ENCODE measurements at regions not wholly inside any gene's neighbourhood (a gene's known extent, or its start where the extent isn't known, plus 50 kb on each side); places are given as distances from the start of the nearest gene placed in this dataset.

DNA sequence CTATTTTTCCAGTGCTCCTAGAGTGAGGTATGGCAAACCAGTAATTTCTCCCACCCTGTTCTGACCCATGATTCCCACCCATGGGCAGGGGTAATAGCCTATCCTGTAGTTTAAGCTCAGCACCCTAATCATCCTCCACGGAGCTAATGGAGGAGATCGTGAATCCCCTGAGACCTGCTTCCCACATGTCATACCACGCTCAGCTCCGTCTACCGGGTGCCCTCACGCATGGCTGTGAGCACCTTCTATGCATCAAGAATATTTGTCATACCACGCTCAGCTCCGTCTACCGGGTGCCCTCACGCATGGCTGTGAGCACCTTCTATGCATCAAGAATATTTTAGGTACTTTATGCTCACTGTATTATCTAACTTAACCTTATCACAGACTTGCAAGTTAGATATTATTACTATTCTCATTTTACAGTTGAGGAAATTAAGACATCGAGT, 104.7 kb upstream of the PFN2 start:
- CTCF ChIA-PET (ENCODE audit: partially characterized antibody) = interaction anchor here (0.7 to 1.7 kb wide), 4 partner anchors 31 to 648 kb away, joined by 3 read pairs; no protein-coding TSS in a partner anchor
- TF ChIP-seq EP300 (IDR thresholded peaks at IDR 0.05; ENCODE audit: borderline replicate concordance in 1 of 2, low read depth in 2 of 2, low read length in 2 of 2) = no peak
- no peak for TF ChIP-seq HDAC2 (IDR thresholded peaks at IDR 0.05; ENCODE audit: borderline replicate concordance in 1 of 2, low read depth in 2 of 2, low read length in 2 of 2)
- no peak for TF ChIP-seq EGR1 (IDR thresholded peaks at IDR 0.05; ENCODE audit: borderline replicate concordance, low read depth, low read length)
- no peak for TF ChIP-seq SP2 (IDR thresholded peaks at IDR 0.05; ENCODE audit: low read length)
- no peak for TF ChIP-seq NRF1 (IDR thresholded peaks at IDR 0.05; ENCODE audit: low read depth, low read length)
- no peak for TF ChIP-seq SRF (IDR thresholded peaks at IDR 0.05; ENCODE audit: low read depth, low read length)
- no peak for TF ChIP-seq SIN3A (conservative IDR thresholded peaks at IDR 0.05 in 1 of 2, IDR thresholded peaks at IDR 0.05 in 1 of 2; ENCODE audit: low read depth in 1 of 2, low read length in 2 of 2)
- no peak for TF ChIP-seq PHF8 (conservative IDR thresholded peaks at IDR 0.05; ENCODE audit: low read depth, low read length)
- no peak for TF ChIP-seq RNF2 (IDR thresholded peaks at IDR 0.05; ENCODE audit: borderline replicate concordance, low read depth, low read length, missing control alignments, poor library complexity, severe bottlenecking)
- TF ChIP-seq, protein P1, sequence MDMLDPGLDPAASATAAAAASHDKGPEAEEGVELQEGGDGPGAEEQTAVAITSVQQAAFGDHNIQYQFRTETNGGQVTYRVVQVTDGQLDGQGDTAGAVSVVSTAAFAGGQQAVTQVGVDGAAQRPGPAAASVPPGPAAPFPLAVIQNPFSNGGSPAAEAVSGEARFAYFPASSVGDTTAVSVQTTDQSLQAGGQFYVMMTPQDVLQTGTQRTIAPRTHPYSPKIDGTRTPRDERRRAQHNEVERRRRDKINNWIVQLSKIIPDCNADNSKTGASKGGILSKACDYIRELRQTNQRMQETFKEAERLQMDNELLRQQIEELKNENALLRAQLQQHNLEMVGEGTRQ (IDR thresholded peaks at IDR 0.05; ENCODE audit: low read length) = no peak
- TF ChIP-seq FOSL1 (IDR thresholded peaks at IDR 0.05; ENCODE audit: insufficient read depth, low read depth, low read length) = no peak
- TF ChIP-seq CBX8 (IDR thresholded peaks at IDR 0.05; ENCODE audit: borderline replicate concordance, low read depth, low read length) = no peak

More for the DNA sequence above, 104.7 kb upstream of the PFN2 start:
- no peaks in the 10 kb centered on the region for H3K27me3 ChIP-seq (replicated peaks in 1 of 4; ENCODE audit: control insufficient read depth in 3 of 4, extremely low read depth in 1 of 4, insufficient read depth in 3 of 4, low read length in 3 of 4)
- H3K36me3 ChIP-seq (ENCODE audit: control insufficient read depth in 2 of 4, insufficient read depth in 4 of 4, low read length in 3 of 4) = no peaks in the 10 kb centered on the region
- no peak overlapping the region for H3K9ac ChIP-seq (replicated peaks in 1 of 4; ENCODE audit: extremely low read depth in 1 of 4, low read depth in 3 of 4, low read length in 3 of 4)
- H2BK5ac ChIP-seq (ENCODE audit: low read depth, low read length) = no peak overlapping the region
- FAIRE-seq = no peak
- no peak overlapping the region for H3K56ac ChIP-seq (replicated peaks; ENCODE audit: insufficient read length, low read depth, low read length)
- H3K23me2 ChIP-seq (ENCODE audit: low read depth, low read length) = no peaks in the 10 kb centered on the region; the same call in 1 of the 2 replicates
- H3K27ac ChIP-seq (ENCODE audit: low read depth, low read length) = no peak overlapping the region
- no peak overlapping the region for H3K4ac ChIP-seq (replicated peaks; ENCODE audit: insufficient read length, low read depth, low read length)
- peaks cover 3 to 7% of the 10 kb centered on the region in 2 experiments; a peak in 1 of 4 replicates for H3K9me3 ChIP-seq (ENCODE audit: insufficient read depth in 2 of 2, low read depth in 1 of 2, low read length in 1 of 2)
- no peak overlapping the region for H3K4me3 ChIP-seq (ENCODE audit: extremely low read depth in 1 of 4, insufficient read depth in 2 of 4, low read depth in 3 of 4, low read length in 4 of 4)
- no peak for DNase-seq (ENCODE audit: low read depth in 1 of 2, low spot score in 2 of 2)
- no peak overlapping the region for H3K4me2 ChIP-seq (ENCODE audit: insufficient read depth in 1 of 2, low read depth in 2 of 2, low read length in 2 of 2)
- H4K91ac ChIP-seq (replicated peaks; ENCODE audit: insufficient read length, low read length) = no peak overlapping the region
- no peak overlapping the region for H2BK120ac ChIP-seq (replicated peaks; ENCODE audit: low read depth, low read length)
- no peak overlapping the region for H3K14ac ChIP-seq (ENCODE audit: insufficient read length)
- H4K8ac ChIP-seq (ENCODE audit: extremely low read depth, insufficient read depth, low read length) = no peak overlapping the region
- no peak overlapping the region for H2BK12ac ChIP-seq (ENCODE audit: low read depth, low read length)
- H3K23ac ChIP-seq (ENCODE audit: insufficient read length) = no peak overlapping the region
- no peak overlapping the region for H4K5ac ChIP-seq (ENCODE audit: insufficient read length, low read depth, low read length)
- no peaks in the 10 kb centered on the region for H4K20me1 ChIP-seq (replicated peaks in 1 of 2; ENCODE audit: control insufficient read depth in 1 of 2, insufficient read depth in 2 of 2, low read length in 2 of 2)
- WGBS, 2 experiments (ENCODE audit: extremely low coverage in 1 of 2, insufficient coverage in 1 of 2, insufficient read length in 1 of 2, insufficient replicate concordance in 2 of 2, low coverage in 1 of 2, low lambda C conversion rate in 2 of 2, missing lambda C conversion rate in 1 of 2) = 96% methylated on average over 11 of the region's 11 CpGs; no CpG with 5 or more reads in 1 of the 2 experiments
- peaks cover 0 to 3% (median under 1%) of the 10 kb centered on the region in 4 experiments; a peak in 2 of 7 replicates for H3K4me1 ChIP-seq (replicated peaks in 1 of 4; ENCODE audit: control insufficient read depth in 3 of 4, insufficient read depth in 4 of 4, low read length in 3 of 4)
- H2BK15ac ChIP-seq (ENCODE audit: low read length) = no peak overlapping the region
- H3K79me2 ChIP-seq (ENCODE audit: control insufficient read depth in 1 of 2, insufficient read depth in 2 of 2, low read length in 2 of 2) = no peaks in the 10 kb centered on the region
- H3K79me1 ChIP-seq (ENCODE audit: low read depth, low read length) = no peaks in the 10 kb centered on the region
- no peak overlapping the region for H3K18ac ChIP-seq (ENCODE audit: extremely low read depth, low read length)
- H2BK20ac ChIP-seq (ENCODE audit: low read length) = no peak overlapping the region
- POLR2A ChIA-PET (ENCODE audit: partially characterized antibody) = no interaction called here
- no peak overlapping the region for H2AK5ac ChIP-seq (ENCODE audit: low read depth, low read length)
- H2AFZ ChIP-seq (ENCODE audit: low read length) = no peak overlapping the region
